Psoas muscle (tissue), 7 donors: ENCODE measurements at regions not wholly inside any gene's neighbourhood (a gene's known extent, or its start where the extent isn't known, plus 50 kb on each side); places are given as distances from the start of the nearest gene placed in this dataset.
A peak's percentile ranks its signal among the peaks of the same experiment; 100 is the strongest.
"Not testable (repeated sequence)": the region's sequence is repeated elsewhere in the genome, so short reads cannot be mapped to it uniquely, and the experiment has no call there.

Experiments
- ATAC-seq, 4 donors: fragments of 200-7000 bp; cut with Tn5 transposase; one replicate each; pipeline ENCODE4 v1.9.1; 2020; ENCODE audit warnings: moderate library complexity in 3 of 4, mild to moderate bottlenecking in 2 of 4
- DNase-seq, 2 donors: peaks; one replicate each; pipeline ENCODE4 v3.0.0-alpha.2; 2020
- H3K27ac ChIP-seq: fragments of 200-600 bp; one replicate; pipeline ENCODE4 v1.8.0; 2022
- H3K27me3 ChIP-seq, 3 donors: fragments of 200-600 bp in 1 of 3; one replicate each; pipeline versions ENCODE4 v1.6.1 to v1.8.0; 2013 to 2022; ENCODE audit warnings: low read length in 2 of 3, mild to moderate bottlenecking in 2 of 3, moderate library complexity in 1 of 3; ENCODE audit not compliant: insufficient read depth in 3 of 3
- H3K36me3 ChIP-seq, 2 donors: fragments of 200-600 bp in 1 of 2; one replicate each; pipeline versions ENCODE4 v1.6.1 to v1.8.0; 2013 to 2022; ENCODE audit warnings: low read depth in 1 of 2, mild to moderate bottlenecking in 1 of 2, moderate library complexity in 1 of 2; ENCODE audit not compliant: insufficient read depth in 1 of 2
- H3K4me1 ChIP-seq: fragments of 200-600 bp; one replicate; pipeline ENCODE4 v1.8.0; 2022
- H3K4me3 ChIP-seq: fragments of 200-600 bp; one replicate; pipeline ENCODE4 v1.8.0; 2022; ENCODE audit warnings: mild to moderate bottlenecking
- H3K9me3 ChIP-seq: fragments of 200-600 bp; one replicate; pipeline ENCODE4 v1.8.0; 2022
- CTCF ChIP-seq: fragments of 200-600 bp; IDR thresholded peaks from one replicate; pipeline ENCODE4 v1.8.0; 2022; ENCODE audit warnings: antibody characterized with exemption
- WGBS, 3 donors: extraction: QIAGEN DNeasy Blood & Tissue Kit; methylation state at CpG; one replicate each; pipeline versions ENCODE4 v1.1.6 to v1.1.7; 2013; 5-methylcytosine and 5-hydroxymethylcytosine counted together
- intact Hi-C, 2 donors: fragments of 100-400 bp; cut with DNase I; formaldehyde crosslinking; loops; one replicate each; pipeline versions ENCODE4 v1.11.0 to v1.14.2; 2022
- donor health status: healthy with polysubstance abuse.
- donor health status: DM: no; HTN: no; CAD: no; lungs with moderate emphysema.
- donor health status: Bipolar disorder and iron deficiency.
- donor health status: healthy.
- donor health status: DM: yes; HTN: yes; CAD: no.
- donor health status: DM: no; HTN: no; CAD: no.
- donor health status: DM: yes; HTN: yes; CAD: no.

GRCh38 chr6:97470322-97470721 lies 187.3 kb upstream of the MMS22L start:
- 71 to 80% (median 74%) methylated on average over 2 of the region's 2 CpGs for WGBS, 3 donors
- no peak overlapping the region for H3K4me3 ChIP-seq
- H3K9me3 ChIP-seq, result no peaks in the 10 kb centered on the region
- intact Hi-C loops, result no loop called here
- H3K27me3 ChIP-seq, result no peaks in the 10 kb centered on the region
- no peaks in the 10 kb centered on the region for H3K4me1 ChIP-seq
- H3K27ac ChIP-seq, result no peak overlapping the region
- no peak for DNase-seq
- H3K36me3 ChIP-seq, result no peaks in the 10 kb centered on the region
- TF ChIP-seq CTCF, result no peak
- no peak for ATAC-seq

- Histone ChIP-seq H3K9me3 (no peaks in the 10 kb centered on the region), H3K27ac (no peak overlapping the region), H3K36me3 (no peaks in the 10 kb centered on the region), H3K4me1 (no peaks in the 10 kb centered on the region), H3K4me3 (no peak overlapping the region), H3K27me3 (no peaks in the 10 kb centered on the region)
- WGBS, 3 donors, result 62 to 66% (median 65%) methylated on average over 4 of the region's 4 CpGs
- ATAC-seq (no peak), DNase-seq (no peak)
- TF ChIP-seq CTCF, result no peak
- intact Hi-C loops, result no loop called here
These were observed 191.0 kb upstream of the MMS22L start for GRCh38 chr6:97473979-97474378.

- intact Hi-C loops, result loop anchor here (5.0 to 10.0 kb wide), 3 partner anchors 547 to 1617 kb away; no protein-coding TSS in a partner anchor
- ATAC-seq (peak; percentile 73 to 97 (median 91)), DNase-seq (peak; percentile 48 to 76)
- WGBS, 3 donors, result 35 to 38% (median 35%) methylated on average over 4 of the region's 4 CpGs
- Histone ChIP-seq H3K9me3 (no peaks in the 10 kb centered on the region), H3K4me1 (no peaks in the 10 kb centered on the region), H3K4me3 (no peak overlapping the region), H3K27ac (no peak overlapping the region), H3K27me3 (no peaks in the 10 kb centered on the region), H3K36me3 (no peaks in the 10 kb centered on the region)
- TF ChIP-seq CTCF, result peak; percentile 81
These were observed 214.8 kb upstream of the MMS22L start for GRCh38 chr6:97497713-97498331.

GRCh38 chr6:97501853-97502252 lies 218.8 kb upstream of the MMS22L start:
- no peaks in the 10 kb centered on the region for H3K4me1 ChIP-seq
- no peaks in the 10 kb centered on the region for H3K27me3 ChIP-seq
- DNase-seq, result no peak
- no peak overlapping the region for H3K27ac ChIP-seq
- intact Hi-C loops, result no loop called here
- no peak for ATAC-seq
- H3K36me3 ChIP-seq, result no peaks in the 10 kb centered on the region
- H3K4me3 ChIP-seq, result no peak overlapping the region
- TF ChIP-seq CTCF, result no peak
- H3K9me3 ChIP-seq, result no peaks in the 10 kb centered on the region
- WGBS, 3 donors, result 37 to 63% (median 43%) methylated on average over 2 of the region's 2 CpGs

GRCh38 chr6:97508646-97509045 lies 225.6 kb upstream of the MMS22L start:
- no peaks in the 10 kb centered on the region for H3K4me1 ChIP-seq
- no peak overlapping the region for H3K4me3 ChIP-seq
- 84 to 89% (median 84%) methylated on average over 1 of the region's 1 CpG for WGBS, 3 donors
- H3K27me3 ChIP-seq, result no peaks in the 10 kb centered on the region
- H3K36me3 ChIP-seq, result no peaks in the 10 kb centered on the region
- H3K27ac ChIP-seq, result no peak overlapping the region
- ATAC-seq (no peak), DNase-seq (no peak)
- H3K9me3 ChIP-seq, result no peaks in the 10 kb centered on the region
- TF ChIP-seq CTCF, result no peak
- intact Hi-C loops, result no loop called here

- intact Hi-C loops, H3K4me1 ChIP-seq, DNase-seq, H3K4me3 ChIP-seq, H3K27ac ChIP-seq, H3K27me3 ChIP-seq, H3K36me3 ChIP-seq, H3K9me3 ChIP-seq, ATAC-seq: not testable (repeated sequence)
These were observed 230.2 kb upstream of the MMS22L start for GRCh38 chr6:97513260-97513659.
